ENCODE measurements at regions not wholly inside any gene's neighbourhood (a gene's known extent, or its start where the extent isn't known, plus 50 kb on each side); places are given as distances from the start of the nearest gene placed in this dataset.

- TF ChIP-seq, protein P1, sequence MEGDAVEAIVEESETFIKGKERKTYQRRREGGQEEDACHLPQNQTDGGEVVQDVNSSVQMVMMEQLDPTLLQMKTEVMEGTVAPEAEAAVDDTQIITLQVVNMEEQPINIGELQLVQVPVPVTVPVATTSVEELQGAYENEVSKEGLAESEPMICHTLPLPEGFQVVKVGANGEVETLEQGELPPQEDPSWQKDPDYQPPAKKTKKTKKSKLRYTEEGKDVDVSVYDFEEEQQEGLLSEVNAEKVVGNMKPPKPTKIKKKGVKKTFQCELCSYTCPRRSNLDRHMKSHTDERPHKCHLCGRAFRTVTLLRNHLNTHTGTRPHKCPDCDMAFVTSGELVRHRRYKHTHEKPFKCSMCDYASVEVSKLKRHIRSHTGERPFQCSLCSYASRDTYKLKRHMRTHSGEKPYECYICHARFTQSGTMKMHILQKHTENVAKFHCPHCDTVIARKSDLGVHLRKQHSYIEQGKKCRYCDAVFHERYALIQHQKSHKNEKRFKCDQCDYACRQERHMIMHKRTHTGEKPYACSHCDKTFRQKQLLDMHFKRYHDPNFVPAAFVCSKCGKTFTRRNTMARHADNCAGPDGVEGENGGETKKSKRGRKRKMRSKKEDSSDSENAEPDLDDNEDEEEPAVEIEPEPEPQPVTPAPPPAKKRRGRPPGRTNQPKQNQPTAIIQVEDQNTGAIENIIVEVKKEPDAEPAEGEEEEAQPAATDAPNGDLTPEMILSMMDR (IDR thresholded peaks at IDR 0.05; ENCODE audit: low read depth, low read length), result no peak
- no peak for TF ChIP-seq EZH2phosphoT487 (IDR thresholded peaks at IDR 0.05; ENCODE audit: low read depth)
Measured at GRCh38 chr5:130260481-130260880, 356.2 kb downstream of the CHSY3 start.
